ENCODE measurements at regions not wholly inside any gene's neighbourhood (a gene's known extent, or its start where the extent isn't known, plus 50 kb on each side); places are given as distances from the start of the nearest gene placed in this dataset.

DNA sequence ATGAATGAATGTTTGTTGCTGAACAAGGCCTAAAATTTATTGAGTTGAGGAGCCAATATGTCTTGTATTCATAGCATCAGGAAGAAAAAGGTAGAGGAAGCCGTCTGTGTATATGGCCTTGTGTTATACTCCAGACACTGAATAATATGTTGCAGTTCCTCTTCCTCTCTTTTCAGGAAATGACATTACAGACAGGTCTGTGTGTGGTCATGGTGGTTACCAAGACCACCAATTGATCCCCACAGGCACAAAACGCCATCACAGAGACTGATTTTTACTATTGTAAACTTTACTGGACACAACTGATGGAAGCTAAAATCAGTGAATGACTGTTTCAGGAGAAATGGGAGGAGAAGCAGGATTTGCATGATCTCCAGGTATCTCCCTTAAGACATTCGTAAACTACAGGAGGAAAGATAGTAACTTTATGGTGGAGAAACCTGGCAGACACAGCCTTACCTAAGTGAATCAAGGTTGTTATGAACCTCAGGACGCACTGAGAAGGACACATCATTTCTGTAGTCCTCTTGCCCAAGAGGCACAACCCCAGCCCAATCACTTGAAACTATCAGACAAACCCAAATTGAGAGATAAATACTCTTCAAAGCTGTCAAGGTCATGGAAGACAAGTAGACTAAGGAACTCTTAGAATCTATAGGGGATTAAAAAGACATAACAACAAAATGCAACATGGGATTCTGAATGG, 334.1 kb upstream of the RGS6 start:
- H3K4me1 ChIP-seq = peaks cover 0 to 11% (median 8%) of the 10 kb centered on the region in 4 donors
- no peaks in the 10 kb centered on the region for H3K36me3 ChIP-seq
- H3K9me3 ChIP-seq = peaks cover 0 to 8% (median 3%) of the 10 kb centered on the region in 4 donors
- DNase-seq (no peak), ATAC-seq (ENCODE audit: low FRiP score in 2 of 2) (no peak)
- H3K27me3 ChIP-seq = no peaks in the 10 kb centered on the region
- TF ChIP-seq, protein P1, sequence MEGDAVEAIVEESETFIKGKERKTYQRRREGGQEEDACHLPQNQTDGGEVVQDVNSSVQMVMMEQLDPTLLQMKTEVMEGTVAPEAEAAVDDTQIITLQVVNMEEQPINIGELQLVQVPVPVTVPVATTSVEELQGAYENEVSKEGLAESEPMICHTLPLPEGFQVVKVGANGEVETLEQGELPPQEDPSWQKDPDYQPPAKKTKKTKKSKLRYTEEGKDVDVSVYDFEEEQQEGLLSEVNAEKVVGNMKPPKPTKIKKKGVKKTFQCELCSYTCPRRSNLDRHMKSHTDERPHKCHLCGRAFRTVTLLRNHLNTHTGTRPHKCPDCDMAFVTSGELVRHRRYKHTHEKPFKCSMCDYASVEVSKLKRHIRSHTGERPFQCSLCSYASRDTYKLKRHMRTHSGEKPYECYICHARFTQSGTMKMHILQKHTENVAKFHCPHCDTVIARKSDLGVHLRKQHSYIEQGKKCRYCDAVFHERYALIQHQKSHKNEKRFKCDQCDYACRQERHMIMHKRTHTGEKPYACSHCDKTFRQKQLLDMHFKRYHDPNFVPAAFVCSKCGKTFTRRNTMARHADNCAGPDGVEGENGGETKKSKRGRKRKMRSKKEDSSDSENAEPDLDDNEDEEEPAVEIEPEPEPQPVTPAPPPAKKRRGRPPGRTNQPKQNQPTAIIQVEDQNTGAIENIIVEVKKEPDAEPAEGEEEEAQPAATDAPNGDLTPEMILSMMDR (IDR thresholded peaks at IDR 0.05) = no peak
- TF ChIP-seq EP300 (IDR thresholded peaks at IDR 0.05) = no peak
- no peak for TF ChIP-seq POLR2AphosphoS5 (IDR thresholded peaks at IDR 0.05)
- TF ChIP-seq POLR2A (IDR thresholded peaks at IDR 0.05) = no peak
- H3K4me3 ChIP-seq = no peak overlapping the region
- peak overlapping the region in 1 of 4 donors; percentile 20 for H3K27ac ChIP-seq
- WGBS, 2 donors = 72 to 75% methylated on average over 4 of the region's 4 CpGs

- Histone ChIP-seq H3K4me1 (peaks cover 0 to under 1% (median 0%) of the 10 kb centered on the region in 4 donors), H3K9me3 (peaks cover 0 to 8% (median 3%) of the 10 kb centered on the region in 4 donors), H3K27ac (no peak overlapping the region), H3K27me3 (no peaks in the 10 kb centered on the region), H3K36me3 (no peaks in the 10 kb centered on the region), H3K4me3 (no peak overlapping the region)
- WGBS, 2 donors = 99 to 100% methylated on average over 2 of the region's 2 CpGs
- ATAC-seq (ENCODE audit: low FRiP score in 2 of 2) (no peak), DNase-seq (no peak)
- TF ChIP-seq POLR2AphosphoS5 (IDR thresholded peaks at IDR 0.05) = no peak
Observed at GRCh38 chr14:71600309-71600708, 331.9 kb upstream of the RGS6 start.

- Histone ChIP-seq H3K4me3 (no peak overlapping the region), H3K4me1 (no peaks in the 10 kb centered on the region), H3K9me3 (peaks cover 0 to 8% (median 3%) of the 10 kb centered on the region in 4 donors), H3K27ac (no peak overlapping the region), H3K36me3 (no peaks in the 10 kb centered on the region), H3K27me3 (no peaks in the 10 kb centered on the region)
- WGBS, 2 donors = 90 to 97% methylated on average over 2 to 5 of the region's 5 CpGs
- ATAC-seq (ENCODE audit: low FRiP score in 2 of 2) (no peak), DNase-seq (no peak)
- TF ChIP-seq, protein P1 (IDR thresholded peaks at IDR 0.05) = no peak
- TF ChIP-seq POLR2A (IDR thresholded peaks at IDR 0.05) (no peak), POLR2AphosphoS5 (IDR thresholded peaks at IDR 0.05) (no peak)
Observed at GRCh38 chr14:71602524-71602923, 329.7 kb upstream of the RGS6 start.

- TF ChIP-seq POLR2AphosphoS5 (IDR thresholded peaks at IDR 0.05) = no peak
- no peaks in the 10 kb centered on the region for H3K36me3 ChIP-seq
- H3K27ac ChIP-seq = no peak overlapping the region
- H3K4me3 ChIP-seq = no peak overlapping the region
- H3K9me3 ChIP-seq = peaks cover 0 to 8% (median 3%) of the 10 kb centered on the region in 4 donors
- DNase-seq = no peak
- no peaks in the 10 kb centered on the region for H3K27me3 ChIP-seq
- no peaks in the 10 kb centered on the region for H3K4me1 ChIP-seq
- no peak for ATAC-seq (ENCODE audit: low FRiP score in 2 of 2)
Observed at GRCh38 chr14:71604231-71604630, 328.0 kb upstream of the RGS6 start.

GRCh38 chr14:71606064-71606463, 326.2 kb upstream of the RGS6 start:
- TF ChIP-seq POLR2AphosphoS5 (IDR thresholded peaks at IDR 0.05) = no peak
- TF ChIP-seq, protein P1 (IDR thresholded peaks at IDR 0.05) = no peak
- DNase-seq (no peak), ATAC-seq (ENCODE audit: low FRiP score in 2 of 2) (no peak)
- Histone ChIP-seq H3K36me3 (no peaks in the 10 kb centered on the region), H3K4me3 (no peak overlapping the region), H3K27ac (no peak overlapping the region), H3K27me3 (no peaks in the 10 kb centered on the region), H3K4me1 (no peaks in the 10 kb centered on the region), H3K9me3 (no peaks in the 10 kb centered on the region)
- 90 to 100% methylated on average over 1 to 4 of the region's 5 CpGs for WGBS, 2 donors

GRCh38 chr14:71606575-71606974, 325.7 kb upstream of the RGS6 start:
- Histone ChIP-seq H3K4me3 (no peak overlapping the region), H3K27me3 (no peaks in the 10 kb centered on the region), H3K27ac (no peak overlapping the region), H3K4me1 (no peaks in the 10 kb centered on the region), H3K9me3 (no peaks in the 10 kb centered on the region), H3K36me3 (no peaks in the 10 kb centered on the region)
- ATAC-seq (ENCODE audit: low FRiP score in 2 of 2) (no peak), DNase-seq (no peak)
- TF ChIP-seq EP300 (IDR thresholded peaks at IDR 0.05) (no peak), POLR2A (IDR thresholded peaks at IDR 0.05) (no peak), POLR2AphosphoS5 (IDR thresholded peaks at IDR 0.05) (no peak)
- TF ChIP-seq, protein P1 (IDR thresholded peaks at IDR 0.05) = no peak
- 93 to 95% methylated on average over 5 of the region's 5 CpGs for WGBS, 2 donors
